ENCODE measurements at regions not wholly inside any gene's neighbourhood (a gene's known extent, or its start where the extent isn't known, plus 50 kb on each side); places are given as distances from the start of the nearest gene placed in this dataset.

- Histone ChIP-seq H3K27ac (ENCODE audit: insufficient read depth in 1 of 2, low read depth in 1 of 2, low read length in 2 of 2, poor library complexity in 1 of 2, severe bottlenecking in 2 of 2) (no peak overlapping the region), H3K4me3 (ENCODE audit: control insufficient read depth in 1 of 7, extremely low read depth in 1 of 7, insufficient read depth in 4 of 7, low read depth in 2 of 7, low read length in 6 of 7) (no peak overlapping the region), H3K27me3 (replicated peaks in 2 of 5; ENCODE audit: control insufficient read depth in 4 of 5, insufficient read depth in 5 of 5, low read length in 4 of 5) (peaks cover 0 to 76% (median 24%) of the 10 kb centered on the region in 5 experiments), H3K9me3 (ENCODE audit: control extremely low read depth in 1 of 5, control insufficient read depth in 4 of 5, insufficient read depth in 2 of 5, low read depth in 1 of 5, low read length in 4 of 5) (no peaks in the 10 kb centered on the region), H3K4me1 (ENCODE audit: control extremely low read depth in 1 of 4, control insufficient read depth in 4 of 4, insufficient read depth in 4 of 4, low read length in 3 of 4) (no peaks in the 10 kb centered on the region), H3K36me3 (ENCODE audit: control insufficient read depth in 4 of 4, insufficient read depth in 4 of 4, low read length in 3 of 4) (no peaks in the 10 kb centered on the region)
- ChIA-PET CTCF (no interaction called here), POLR2A (no interaction called here)
- 86% methylated on average over 7 of the region's 7 CpGs for WGBS (ENCODE audit: insufficient coverage)
- DNase-seq = no peak
These were observed 122.3 kb upstream of the LHX1 start for GRCh38 chr17:36814958-36815357.

DNA sequence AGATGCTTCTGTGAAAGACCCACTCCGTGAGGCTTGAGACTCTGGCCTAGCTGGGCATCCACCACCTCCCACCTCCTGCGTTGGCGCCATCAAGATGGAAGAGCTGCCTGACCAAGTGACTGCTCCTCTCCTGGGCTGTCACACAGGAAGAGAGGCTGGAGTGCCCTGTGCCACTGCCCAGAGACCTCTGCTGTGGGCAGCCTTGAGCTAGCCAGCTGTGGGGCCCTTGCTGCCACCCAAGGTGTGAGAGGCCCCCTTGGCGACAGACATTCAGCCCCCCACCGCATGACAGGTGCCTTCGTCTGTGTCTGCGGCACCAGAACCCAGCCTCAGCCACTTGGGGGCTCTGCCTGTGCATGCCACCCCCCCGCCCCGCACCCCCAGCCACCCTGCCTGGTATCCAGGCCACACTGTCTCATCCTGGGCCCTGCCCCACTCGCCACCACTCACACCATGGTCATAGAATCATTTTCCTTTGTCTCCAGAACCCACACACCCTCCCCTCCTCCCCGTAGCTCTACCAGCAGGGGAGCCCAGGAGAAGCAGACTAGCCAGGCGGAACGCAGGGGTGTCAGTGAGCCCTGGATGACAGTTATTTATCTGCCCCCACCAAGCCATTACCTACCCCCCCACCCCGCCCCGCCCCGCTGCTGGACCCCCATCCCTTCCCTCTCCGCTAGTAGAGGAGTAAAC lies 120.9 kb upstream of the LHX1 start:
- 78% methylated on average over 4 of the region's 17 CpGs for WGBS (ENCODE audit: insufficient coverage)
- ChIA-PET POLR2A (no interaction called here), CTCF (no interaction called here)
- H3K36me3 ChIP-seq (ENCODE audit: control insufficient read depth in 4 of 4, insufficient read depth in 4 of 4, low read length in 3 of 4) = no peaks in the 10 kb centered on the region
- no peak overlapping the region for H3K27ac ChIP-seq (ENCODE audit: insufficient read depth in 1 of 2, low read depth in 1 of 2, low read length in 2 of 2, poor library complexity in 1 of 2, severe bottlenecking in 2 of 2)
- H3K4me1 ChIP-seq (ENCODE audit: control extremely low read depth in 1 of 4, control insufficient read depth in 4 of 4, insufficient read depth in 4 of 4, low read length in 3 of 4) = no peaks in the 10 kb centered on the region
- DNase-seq = no peak
- no peaks in the 10 kb centered on the region for H3K9me3 ChIP-seq (ENCODE audit: control extremely low read depth in 1 of 5, control insufficient read depth in 4 of 5, insufficient read depth in 2 of 5, low read depth in 1 of 5, low read length in 4 of 5)
- H3K4me3 ChIP-seq (ENCODE audit: control insufficient read depth in 1 of 7, extremely low read depth in 1 of 7, insufficient read depth in 4 of 7, low read depth in 2 of 7, low read length in 6 of 7) = no peak overlapping the region
- peaks cover 0 to 64% (median 18%) of the 10 kb centered on the region in 5 experiments for H3K27me3 ChIP-seq (replicated peaks in 2 of 5; ENCODE audit: control insufficient read depth in 4 of 5, insufficient read depth in 5 of 5, low read length in 4 of 5)

DNA sequence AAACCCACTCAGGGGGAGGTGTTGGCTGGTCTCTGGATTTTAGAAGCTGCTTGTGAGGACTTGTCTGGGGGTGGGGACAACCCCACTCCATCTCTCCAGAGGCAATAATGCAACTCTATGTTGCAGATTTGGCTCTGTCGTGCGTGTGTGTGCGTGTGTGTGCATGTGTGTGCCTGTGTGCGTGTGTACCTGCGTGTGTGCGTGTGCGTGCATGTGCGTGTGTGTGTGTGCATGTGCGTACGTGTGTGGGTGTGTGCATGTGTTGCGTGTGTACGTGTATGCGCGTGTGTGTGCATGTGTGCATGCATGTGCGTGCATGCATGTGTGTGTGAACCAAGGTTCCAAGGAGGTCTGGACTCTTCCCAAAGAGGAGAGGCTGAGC lies 120.4 kb upstream of the LHX1 start:
- H3K36me3 ChIP-seq (ENCODE audit: control insufficient read depth in 4 of 4, insufficient read depth in 4 of 4, low read length in 3 of 4) = no peaks in the 10 kb centered on the region
- H3K4me3 ChIP-seq (ENCODE audit: control insufficient read depth in 1 of 7, extremely low read depth in 1 of 7, insufficient read depth in 4 of 7, low read depth in 2 of 7, low read length in 6 of 7) = no peak overlapping the region
- DNase-seq = no peak
- CTCF ChIA-PET = no interaction called here
- no peaks in the 10 kb centered on the region for H3K4me1 ChIP-seq (ENCODE audit: control extremely low read depth in 1 of 4, control insufficient read depth in 4 of 4, insufficient read depth in 4 of 4, low read length in 3 of 4)
- POLR2A ChIA-PET = no interaction called here
- H3K27me3 ChIP-seq (replicated peaks in 2 of 5; ENCODE audit: control insufficient read depth in 4 of 5, insufficient read depth in 5 of 5, low read length in 4 of 5) = peaks cover 0 to 62% (median 15%) of the 10 kb centered on the region in 5 experiments
- 96% methylated on average over 11 of the region's 15 CpGs for WGBS (ENCODE audit: insufficient coverage)
- H3K27ac ChIP-seq (ENCODE audit: insufficient read depth in 1 of 2, low read depth in 1 of 2, low read length in 2 of 2, poor library complexity in 1 of 2, severe bottlenecking in 2 of 2) = no peak overlapping the region
- no peaks in the 10 kb centered on the region for H3K9me3 ChIP-seq (ENCODE audit: control extremely low read depth in 1 of 5, control insufficient read depth in 4 of 5, insufficient read depth in 2 of 5, low read depth in 1 of 5, low read length in 4 of 5)

DNA sequence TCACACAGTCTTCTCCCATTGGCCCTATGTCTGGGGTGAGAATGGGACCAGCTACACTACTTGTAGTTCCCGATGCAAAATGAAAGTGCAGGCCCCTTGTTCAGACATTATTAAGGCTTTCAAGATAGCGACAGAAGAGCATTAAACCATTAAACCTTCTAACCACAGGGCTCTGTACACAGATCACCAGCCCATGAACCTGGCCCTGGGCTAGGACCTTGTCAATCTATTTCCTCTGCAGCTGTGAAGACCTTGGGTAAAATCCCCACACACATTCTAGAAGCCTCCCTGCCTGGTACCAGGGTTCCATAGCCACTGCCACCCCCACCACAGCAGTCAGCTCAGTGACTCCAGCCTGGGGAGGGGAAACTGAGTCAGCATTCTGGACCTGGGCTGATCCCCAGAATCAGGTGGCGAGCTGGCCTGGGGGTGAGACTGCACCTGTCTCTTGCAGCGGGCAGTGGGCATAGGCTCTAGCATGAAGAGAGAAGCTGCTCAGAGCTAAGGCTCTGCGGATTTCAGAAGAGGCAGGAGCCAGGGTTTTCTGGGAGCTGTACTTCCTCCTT lies 119.7 kb upstream of the LHX1 start:
- DNase-seq = no peak
- Histone ChIP-seq H3K27ac (ENCODE audit: insufficient read depth in 1 of 2, low read depth in 1 of 2, low read length in 2 of 2, poor library complexity in 1 of 2, severe bottlenecking in 2 of 2) (no peak overlapping the region), H3K4me3 (ENCODE audit: control insufficient read depth in 1 of 7, extremely low read depth in 1 of 7, insufficient read depth in 4 of 7, low read depth in 2 of 7, low read length in 6 of 7) (no peak overlapping the region), H3K27me3 (replicated peaks in 2 of 5; ENCODE audit: control insufficient read depth in 4 of 5, insufficient read depth in 5 of 5, low read length in 4 of 5) (peaks cover 0 to 58% (median 15%) of the 10 kb centered on the region in 5 experiments), H3K36me3 (ENCODE audit: control insufficient read depth in 4 of 4, insufficient read depth in 4 of 4, low read length in 3 of 4) (no peaks in the 10 kb centered on the region), H3K4me1 (ENCODE audit: control extremely low read depth in 1 of 4, control insufficient read depth in 4 of 4, insufficient read depth in 4 of 4, low read length in 3 of 4) (no peaks in the 10 kb centered on the region), H3K9me3 (ENCODE audit: control extremely low read depth in 1 of 5, control insufficient read depth in 4 of 5, insufficient read depth in 2 of 5, low read depth in 1 of 5, low read length in 4 of 5) (no peaks in the 10 kb centered on the region)
- POLR2A ChIA-PET = no interaction called here
- 88% methylated on average over 5 of the region's 5 CpGs for whole genome bisulfite sequencing (ENCODE audit: insufficient coverage)
- CTCF ChIA-PET = no interaction called here

- no peaks in the 10 kb centered on the region for H3K4me1 ChIP-seq (ENCODE audit: control extremely low read depth in 1 of 4, control insufficient read depth in 4 of 4, insufficient read depth in 4 of 4, low read length in 3 of 4)
- ChIA-PET POLR2A (no interaction called here), CTCF (no interaction called here)
- no peaks in the 10 kb centered on the region for H3K36me3 ChIP-seq (ENCODE audit: control insufficient read depth in 4 of 4, insufficient read depth in 4 of 4, low read length in 3 of 4)
- no peak overlapping the region for H3K27ac ChIP-seq (ENCODE audit: insufficient read depth in 1 of 2, low read depth in 1 of 2, low read length in 2 of 2, poor library complexity in 1 of 2, severe bottlenecking in 2 of 2)
- no peak for DNase-seq
- H3K9me3 ChIP-seq (ENCODE audit: control extremely low read depth in 1 of 5, control insufficient read depth in 4 of 5, insufficient read depth in 2 of 5, low read depth in 1 of 5, low read length in 4 of 5) = no peaks in the 10 kb centered on the region
- no peak overlapping the region for H3K4me3 ChIP-seq (ENCODE audit: control insufficient read depth in 1 of 7, extremely low read depth in 1 of 7, insufficient read depth in 4 of 7, low read depth in 2 of 7, low read length in 6 of 7)
- H3K27me3 ChIP-seq (replicated peaks in 2 of 5; ENCODE audit: control insufficient read depth in 4 of 5, insufficient read depth in 5 of 5, low read length in 4 of 5) = peaks cover 0 to 51% (median 10%) of the 10 kb centered on the region in 5 experiments
- 91% methylated on average over 6 of the region's 9 CpGs for WGBS (ENCODE audit: insufficient coverage)
These were observed 119.0 kb upstream of the LHX1 start for GRCh38 chr17:36818134-36818825.

- Histone ChIP-seq H3K27me3 (replicated peaks in 2 of 5; ENCODE audit: control insufficient read depth in 4 of 5, insufficient read depth in 5 of 5, low read length in 4 of 5) (peaks cover 0 to 59% (median 17%) of the 10 kb centered on the region in 5 experiments), H3K36me3 (ENCODE audit: control insufficient read depth in 4 of 4, insufficient read depth in 4 of 4, low read length in 3 of 4) (no peaks in the 10 kb centered on the region), H3K4me1 (ENCODE audit: control extremely low read depth in 1 of 4, control insufficient read depth in 4 of 4, insufficient read depth in 4 of 4, low read length in 3 of 4) (peaks cover 0 to 2% (median 0%) of the 10 kb centered on the region in 4 experiments), H3K4me3 (ENCODE audit: control insufficient read depth in 1 of 7, extremely low read depth in 1 of 7, insufficient read depth in 4 of 7, low read depth in 2 of 7, low read length in 6 of 7) (no peak overlapping the region), H3K27ac (ENCODE audit: insufficient read depth in 1 of 2, low read depth in 1 of 2, low read length in 2 of 2, poor library complexity in 1 of 2, severe bottlenecking in 2 of 2) (no peak overlapping the region), H3K9me3 (ENCODE audit: control extremely low read depth in 1 of 5, control insufficient read depth in 4 of 5, insufficient read depth in 2 of 5, low read depth in 1 of 5, low read length in 4 of 5) (no peaks in the 10 kb centered on the region)
- POLR2A ChIA-PET = no interaction called here
- CTCF ChIA-PET = no interaction called here
- 81% methylated on average over 8 of the region's 12 CpGs for WGBS (ENCODE audit: insufficient coverage)
- no peak for DNase-seq
These were observed 113.2 kb upstream of the LHX1 start for GRCh38 chr17:36823850-36824677.

Measured in common myeloid progenitor, CD34-positive (primary cell).